DND-41 (cell line): ENCODE measurements at regions not wholly inside any gene's neighbourhood (a gene's known extent, or its start where the extent isn't known, plus 50 kb on each side); places are given as distances from the start of the nearest gene placed in this dataset.

Source experiments
- ATAC-seq: fragments of 200-7000 bp; cut with Tn5 transposase; 3 replicates; pipeline ENCODE4 v1.9.1; 2021; ENCODE audit warnings: low read depth; ENCODE audit not compliant: insufficient read depth
- DNase-seq: peaks from one replicate; pipeline ENCODE4 v3.0.0-alpha.2; 2020
- H2AFZ ChIP-seq: 2 replicates; pipeline ENCODE4 v1.6.0; 2012; ENCODE audit warnings: low read depth, low read length
- H3K27ac ChIP-seq: 2 replicates; pipeline ENCODE4 v1.5.1; 2012; ENCODE audit warnings: low read length, inconsistent platforms
- H3K27me3 ChIP-seq: fragments of 200-600 bp; sonication (generic); 2 replicates; pipeline ENCODE4 v1.6.0; 2012; ENCODE audit warnings: low read length, mild to moderate bottlenecking, inconsistent platforms; ENCODE audit not compliant: insufficient read depth, poor library complexity
- H3K36me3 ChIP-seq: 2 replicates; pipeline ENCODE4 v1.5.1; 2012; ENCODE audit warnings: low read length, inconsistent platforms; ENCODE audit not compliant: insufficient read depth
- H3K4me1 ChIP-seq: 2 replicates; pipeline ENCODE4 v1.5.1; 2012; ENCODE audit warnings: mild to moderate bottlenecking, low read length; ENCODE audit not compliant: insufficient read depth
- H3K4me2 ChIP-seq: 2 replicates; pipeline ENCODE4 v1.6.0; 2012; ENCODE audit warnings: mild to moderate bottlenecking, moderate library complexity, low read length, inconsistent platforms; ENCODE audit not compliant: insufficient read depth
- H3K4me3 ChIP-seq, 2 experiments: fragments of 200-600 bp in 1 of 2; shearing (Covaris generic) in 1 of 2; 2 replicates each; pipeline ENCODE4 v1.5.1; 2012 to 2016; ENCODE audit warnings: inconsistent platforms in 2 of 2, low read length in 2 of 2, mild to moderate bottlenecking in 2 of 2, low read depth in 1 of 2, moderate library complexity in 1 of 2
- H3K79me2 ChIP-seq: 2 replicates; pipeline ENCODE4 v1.6.0; 2012; ENCODE audit warnings: low read length, inconsistent platforms; ENCODE audit not compliant: insufficient read depth
- H3K9ac ChIP-seq: 2 replicates; pipeline ENCODE4 v1.6.0; 2012; ENCODE audit warnings: low read depth, mild to moderate bottlenecking, inconsistent platforms, low read length, moderate library complexity
- H3K9me3 ChIP-seq: 2 replicates; pipeline ENCODE4 v1.5.1; 2012; ENCODE audit warnings: low read length, moderate library complexity, mild to moderate bottlenecking, inconsistent platforms; ENCODE audit not compliant: insufficient read depth, severe bottlenecking
- H4K20me1 ChIP-seq: 2 replicates; pipeline ENCODE4 v1.6.0; 2012; ENCODE audit warnings: low read length; ENCODE audit not compliant: insufficient read depth
- CTCF ChIP-seq: IDR thresholded peaks from 2 replicates; pipeline ENCODE4 v1.5.1; 2012; ENCODE audit warnings: borderline replicate concordance, low read length, moderate library complexity, mild to moderate bottlenecking; ENCODE audit not compliant: poor library complexity, severe bottlenecking; ENCODE audit errors: extremely low read depth
- EZH2 ChIP-seq: IDR thresholded peaks from 3 replicates; pipeline ENCODE4 v1.6.1; 2012; ENCODE audit warnings: borderline replicate concordance, low read depth, mild to moderate bottlenecking, moderate library complexity, low read length, inconsistent platforms; ENCODE audit not compliant: severe bottlenecking

GRCh38 chr5:165157219-165157618 is 1651.8 kb downstream of the MAT2B start:
- no peak overlapping the region for H3K4me3 ChIP-seq
- no peak overlapping the region for H3K27ac ChIP-seq
- no peaks in the 10 kb centered on the region for H3K36me3 ChIP-seq
- H3K27me3 ChIP-seq: no peaks in the 10 kb centered on the region
- no peaks in the 10 kb centered on the region for H3K4me1 ChIP-seq
- TF ChIP-seq CTCF: no peak
- TF ChIP-seq EZH2: no peak
- no peak overlapping the region for H3K9ac ChIP-seq
- no peaks in the 10 kb centered on the region for H4K20me1 ChIP-seq
- no peaks in the 10 kb centered on the region for H3K79me2 ChIP-seq
- no peaks in the 10 kb centered on the region for H3K9me3 ChIP-seq
- no peak overlapping the region for H3K4me2 ChIP-seq
- no peak overlapping the region for H2AFZ ChIP-seq
- ATAC-seq (no peak), DNase-seq (no peak)

GRCh38 chr5:165161204-165161603 is 1655.8 kb downstream of the MAT2B start:
- DNase-seq (no peak), ATAC-seq (no peak)
- no peaks in the 10 kb centered on the region for H3K27me3 ChIP-seq
- H3K4me3 ChIP-seq: no peak overlapping the region
- no peaks in the 10 kb centered on the region for H3K4me1 ChIP-seq
- H3K27ac ChIP-seq: no peak overlapping the region
- no peaks in the 10 kb centered on the region for H4K20me1 ChIP-seq
- no peaks in the 10 kb centered on the region for H3K36me3 ChIP-seq
- no peak overlapping the region for H3K9ac ChIP-seq
- H3K9me3 ChIP-seq: no peaks in the 10 kb centered on the region
- H3K79me2 ChIP-seq: no peaks in the 10 kb centered on the region
- TF ChIP-seq CTCF (peak; percentile 5), EZH2 (no peak)
- no peak overlapping the region for H2AFZ ChIP-seq
- H3K4me2 ChIP-seq: no peak overlapping the region

GRCh38 chr5:165163861-165164260 is 1658.4 kb downstream of the MAT2B start:
- H3K9ac ChIP-seq: no peak overlapping the region
- H3K27me3 ChIP-seq: no peaks in the 10 kb centered on the region
- no peaks in the 10 kb centered on the region for H3K4me1 ChIP-seq
- H3K36me3 ChIP-seq: no peaks in the 10 kb centered on the region
- no peak overlapping the region for H3K4me2 ChIP-seq
- no peak for TF ChIP-seq CTCF
- no peak for TF ChIP-seq EZH2
- ATAC-seq (no peak), DNase-seq (no peak)
- no peaks in the 10 kb centered on the region for H3K9me3 ChIP-seq
- no peak overlapping the region for H3K27ac ChIP-seq
- no peaks in the 10 kb centered on the region for H4K20me1 ChIP-seq
- H3K4me3 ChIP-seq: no peak overlapping the region
- no peak overlapping the region for H2AFZ ChIP-seq
- H3K79me2 ChIP-seq: no peaks in the 10 kb centered on the region

GRCh38 chr5:165173651-165174050 is 1668.2 kb downstream of the MAT2B start:
- Histone ChIP-seq H3K27me3 (no peaks in the 10 kb centered on the region), H3K27ac (no peak overlapping the region), H3K9me3 (no peaks in the 10 kb centered on the region), H3K79me2 (no peaks in the 10 kb centered on the region), H3K36me3 (no peaks in the 10 kb centered on the region), H4K20me1 (no peaks in the 10 kb centered on the region), H3K4me3 (no peak overlapping the region), H2AFZ (no peak overlapping the region), H3K9ac (no peak overlapping the region), H3K4me1 (no peaks in the 10 kb centered on the region), H3K4me2 (no peak overlapping the region)
- no peak for DNase-seq
- no peak for TF ChIP-seq EZH2
- TF ChIP-seq CTCF: no peak
- no peak for ATAC-seq
